Mucosa of descending colon (tissue), 3 donors: ENCODE measurements at regions not wholly inside any gene's neighbourhood (a gene's known extent, or its start where the extent isn't known, plus 50 kb on each side); places are given as distances from the start of the nearest gene placed in this dataset.

Source experiments
- ATAC-seq: fragments of 200-7000 bp; cut with Tn5 transposase; one replicate; pipeline ENCODE4 v1.9.1; 2020; ENCODE audit warnings: mild to moderate bottlenecking, moderate library complexity
- DNase-seq, 3 donors: peaks; one replicate each; pipeline ENCODE4 v3.0.0-alpha.2; 2020
- H3K36me3 ChIP-seq: fragments of 200-600 bp; one replicate; pipeline ENCODE4 v1.8.0; 2021; ENCODE audit warnings: low read depth, mild to moderate bottlenecking
- H3K4me1 ChIP-seq: fragments of 200-600 bp; one replicate; pipeline ENCODE4 v1.8.0; 2021; ENCODE audit warnings: low read depth, mild to moderate bottlenecking
- H3K4me3 ChIP-seq: fragments of 200-600 bp; one replicate; pipeline ENCODE4 v1.8.0; 2021; ENCODE audit warnings: mild to moderate bottlenecking
- H3K9me3 ChIP-seq: fragments of 200-600 bp; one replicate; pipeline ENCODE4 v1.8.0; 2021; ENCODE audit warnings: mild to moderate bottlenecking
- intact Hi-C, 2 donors: fragments of 100-400 bp; cut with DNase I in 1 of 2; cut with micrococcal nuclease in 1 of 2; formaldehyde crosslinking; loops; one replicate each; pipeline versions ENCODE4 v1.11.0 to v1.11.1; 2022; cut with DNase I, micrococcal nuclease
- TF ChIP-seq, protein P1 (sequence below): fragments of 200-600 bp; IDR thresholded peaks from one replicate; pipeline ENCODE4 v1.8.0; 2022; ENCODE audit warnings: antibody characterized with exemption, mild to moderate bottlenecking
- donor health status: DM: no; HTN: no; CAD: no; lungs with moderate emphysema.
- donor health status: DM: no; HTN: no; CAD: no.
- donor health status: DM: no; HTN: yes; CAD: no.

DNA sequence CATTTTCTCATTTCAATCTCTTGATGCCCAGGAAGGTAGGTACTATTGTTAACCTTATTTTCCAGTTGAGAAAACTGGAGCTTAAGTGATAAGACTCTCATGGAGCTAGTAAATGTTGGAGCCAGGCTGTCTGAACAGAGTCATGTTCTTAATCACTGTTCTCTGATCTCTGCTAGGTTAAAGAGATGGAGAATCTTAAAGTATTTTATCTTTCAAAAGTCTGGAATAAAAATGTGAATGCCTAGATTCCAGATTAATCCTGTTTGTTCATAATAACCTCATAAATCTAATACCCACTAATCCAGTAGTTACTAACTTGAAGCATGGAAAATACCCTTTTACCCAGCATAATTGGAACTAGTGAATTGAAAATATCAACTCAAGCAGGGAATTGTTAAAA, 341.0 kb upstream of the RGS6 start:
- H3K9me3 ChIP-seq = no peaks in the 10 kb centered on the region
- H3K4me3 ChIP-seq = no peak overlapping the region
- TF ChIP-seq, protein P1, sequence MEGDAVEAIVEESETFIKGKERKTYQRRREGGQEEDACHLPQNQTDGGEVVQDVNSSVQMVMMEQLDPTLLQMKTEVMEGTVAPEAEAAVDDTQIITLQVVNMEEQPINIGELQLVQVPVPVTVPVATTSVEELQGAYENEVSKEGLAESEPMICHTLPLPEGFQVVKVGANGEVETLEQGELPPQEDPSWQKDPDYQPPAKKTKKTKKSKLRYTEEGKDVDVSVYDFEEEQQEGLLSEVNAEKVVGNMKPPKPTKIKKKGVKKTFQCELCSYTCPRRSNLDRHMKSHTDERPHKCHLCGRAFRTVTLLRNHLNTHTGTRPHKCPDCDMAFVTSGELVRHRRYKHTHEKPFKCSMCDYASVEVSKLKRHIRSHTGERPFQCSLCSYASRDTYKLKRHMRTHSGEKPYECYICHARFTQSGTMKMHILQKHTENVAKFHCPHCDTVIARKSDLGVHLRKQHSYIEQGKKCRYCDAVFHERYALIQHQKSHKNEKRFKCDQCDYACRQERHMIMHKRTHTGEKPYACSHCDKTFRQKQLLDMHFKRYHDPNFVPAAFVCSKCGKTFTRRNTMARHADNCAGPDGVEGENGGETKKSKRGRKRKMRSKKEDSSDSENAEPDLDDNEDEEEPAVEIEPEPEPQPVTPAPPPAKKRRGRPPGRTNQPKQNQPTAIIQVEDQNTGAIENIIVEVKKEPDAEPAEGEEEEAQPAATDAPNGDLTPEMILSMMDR = no peak
- ATAC-seq (no peak), DNase-seq (no peak)
- H3K36me3 ChIP-seq = no peaks in the 10 kb centered on the region
- intact Hi-C loops = no loop called here
- no peaks in the 10 kb centered on the region for H3K4me1 ChIP-seq

DNA sequence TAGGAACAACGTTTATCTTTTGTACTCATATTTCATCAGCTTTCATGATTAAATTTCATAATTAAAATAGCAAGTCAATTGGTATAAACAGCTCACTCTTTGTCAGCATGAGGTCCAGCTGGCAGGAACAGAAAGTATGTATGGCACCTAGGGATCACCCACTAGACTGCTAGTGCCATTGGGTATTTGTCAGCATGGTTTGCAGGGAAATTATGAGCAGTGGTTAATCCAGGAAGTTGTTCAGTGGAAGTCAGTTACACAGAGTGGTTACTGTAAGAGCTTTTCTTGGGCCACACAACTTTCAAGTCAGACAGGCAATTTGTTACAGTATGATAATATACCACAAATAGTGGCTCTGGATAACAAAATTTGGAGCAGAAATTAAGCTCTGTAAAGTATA, 340.3 kb upstream of the RGS6 start:
- ATAC-seq (peak; percentile 70), DNase-seq (no peak)
- Histone ChIP-seq H3K4me3 (no peak overlapping the region), H3K9me3 (no peaks in the 10 kb centered on the region), H3K36me3 (no peaks in the 10 kb centered on the region), H3K4me1 (no peaks in the 10 kb centered on the region)
- TF ChIP-seq, protein P1 = no peak
- intact Hi-C loops = no loop called here

DNA sequence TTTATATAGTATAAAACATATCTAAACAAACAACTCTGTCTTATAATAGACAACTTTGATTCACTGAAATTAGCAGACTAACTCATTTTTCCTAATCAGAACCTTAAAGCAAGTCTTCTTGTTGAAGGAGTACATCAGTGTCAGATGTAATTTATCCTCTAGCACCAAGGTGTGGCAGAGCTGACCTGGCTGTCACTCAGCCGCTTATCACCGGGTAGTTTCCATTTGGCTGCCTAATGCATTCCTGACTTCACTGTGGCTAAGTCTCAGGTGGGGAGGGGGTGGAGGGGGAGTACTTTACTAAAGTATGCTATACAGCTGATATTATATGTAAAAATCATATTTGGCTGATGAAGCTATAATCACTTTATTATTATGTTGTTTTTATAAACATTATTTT, 339.9 kb upstream of the RGS6 start:
- H3K9me3 ChIP-seq = no peaks in the 10 kb centered on the region
- no peaks in the 10 kb centered on the region for H3K4me1 ChIP-seq
- no peak overlapping the region for H3K4me3 ChIP-seq
- no peaks in the 10 kb centered on the region for H3K36me3 ChIP-seq
- ATAC-seq (peak; percentile 72), DNase-seq (peak in 1 of 3 donors; percentile 17)
- intact Hi-C loops = no loop called here
- TF ChIP-seq, protein P1 = no peak

DNA sequence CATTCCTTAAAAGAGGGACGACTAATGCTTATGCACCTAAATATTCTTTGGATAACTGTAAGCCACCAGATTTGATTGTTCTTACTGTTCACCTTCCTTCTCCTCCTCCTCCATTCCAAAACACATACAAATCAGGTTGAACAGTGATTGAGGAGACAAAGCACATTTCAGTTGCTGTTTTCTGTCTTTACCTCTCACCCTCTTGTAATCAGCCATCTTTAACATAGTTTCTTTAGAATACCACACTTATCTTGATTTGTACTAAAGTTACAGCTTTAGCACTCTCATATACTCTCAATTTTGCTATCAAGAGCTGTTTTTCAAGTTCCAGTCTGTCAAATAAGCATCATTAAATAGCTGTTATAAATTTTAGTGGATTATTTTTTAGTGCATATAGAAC, 338.3 kb upstream of the RGS6 start:
- no peaks in the 10 kb centered on the region for H3K9me3 ChIP-seq
- TF ChIP-seq, protein P1 = no peak
- no peak overlapping the region for H3K4me3 ChIP-seq
- intact Hi-C loops = no loop called here
- DNase-seq = no peak
- no peaks in the 10 kb centered on the region for H3K36me3 ChIP-seq
- H3K4me1 ChIP-seq = no peaks in the 10 kb centered on the region
- ATAC-seq = no peak

DNA sequence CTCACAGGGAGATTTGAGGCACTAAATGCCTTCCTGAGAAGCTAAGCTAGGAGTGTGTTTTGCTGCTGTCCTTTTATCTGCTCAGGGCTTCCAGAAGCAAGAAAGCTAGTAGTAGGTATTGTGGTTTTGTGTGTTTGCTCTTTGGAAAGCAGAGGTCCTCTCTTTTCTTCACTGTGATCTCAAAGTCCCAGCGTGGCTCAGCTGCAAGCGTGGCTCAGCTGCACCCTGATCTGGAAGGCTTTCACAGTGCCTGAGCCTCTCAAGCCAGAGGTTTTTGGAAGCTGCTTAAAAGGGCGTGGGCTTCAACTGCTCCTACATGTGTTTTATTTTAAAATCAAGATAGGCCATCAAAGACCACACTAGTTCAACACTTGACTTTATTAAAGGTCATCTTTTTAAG, 337.4 kb upstream of the RGS6 start:
- no peak for ATAC-seq
- intact Hi-C loops = no loop called here
- Histone ChIP-seq H3K4me3 (no peak overlapping the region), H3K36me3 (no peaks in the 10 kb centered on the region), H3K4me1 (no peaks in the 10 kb centered on the region), H3K9me3 (no peaks in the 10 kb centered on the region)
- TF ChIP-seq, protein P1 = no peak
- no peak for DNase-seq

DNA sequence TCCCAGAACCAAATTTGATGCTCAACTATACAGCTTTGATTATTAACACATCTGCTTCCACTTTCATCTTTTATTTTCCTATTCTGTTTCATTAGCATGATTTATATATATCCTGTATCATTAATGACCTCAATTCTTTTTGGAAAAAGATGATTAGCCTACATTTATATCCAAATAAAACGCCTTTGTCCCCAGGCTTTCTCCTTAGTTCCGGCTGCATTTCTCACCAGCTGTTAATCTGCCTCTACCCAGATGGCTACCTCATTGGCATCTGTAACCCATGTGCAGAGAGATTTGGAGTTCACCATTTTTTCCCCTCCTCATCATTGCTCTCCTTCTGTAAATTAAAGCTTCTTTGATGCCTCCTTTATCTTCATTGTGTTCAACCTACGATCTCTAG, 336.8 kb upstream of the RGS6 start:
- TF ChIP-seq, protein P1 = no peak
- intact Hi-C loops = no loop called here
- DNase-seq (no peak), ATAC-seq (no peak)
- Histone ChIP-seq H3K4me1 (no peaks in the 10 kb centered on the region), H3K4me3 (no peak overlapping the region), H3K36me3 (no peaks in the 10 kb centered on the region), H3K9me3 (peaks cover 5% of the 10 kb centered on the region)
